Inflammatory macrophage (primary cell): ENCODE measurements at regions not wholly inside any gene's neighbourhood (a gene's known extent, or its start where the extent isn't known, plus 50 kb on each side); places are given as distances from the start of the nearest gene placed in this dataset.

Source experiments
- DNase-seq, 2 donors: peaks; one replicate each; pipeline ENCODE4 v3.0.0-alpha.2; 2020 to 2022

- no peak for DNase-seq
Measured at GRCh38 chr1:216910081-216910840, 187.0 kb upstream of the ESRRG start.

GRCh38 chr1:216908126-216908525, 184.9 kb upstream of the ESRRG start:
- DNase-seq: no peak

GRCh38 chr1:216907100-216907499, 183.9 kb upstream of the ESRRG start:
- no peak for DNase-seq

- DNase-seq: no peak
Measured at GRCh38 chr1:216905781-216906180, 182.6 kb upstream of the ESRRG start.

- DNase-seq: no peak
Measured at GRCh38 chr1:216905137-216905536, 181.9 kb upstream of the ESRRG start.

- no peak for DNase-seq
Measured at GRCh38 chr1:216904471-216904870, 181.2 kb upstream of the ESRRG start.

- DNase-seq: no peak
Measured at GRCh38 chr1:216903382-216903740, 180.1 kb upstream of the ESRRG start.

GRCh38 chr1:216902669-216903381, 179.6 kb upstream of the ESRRG start:
- DNase-seq: no peak

- DNase-seq: no peak
Measured at GRCh38 chr1:216900116-216900620, 176.9 kb upstream of the ESRRG start.

GRCh38 chr1:216898801-216899200, 175.6 kb upstream of the ESRRG start:
- DNase-seq: no peak

- DNase-seq: no peak
Measured at GRCh38 chr1:216896146-216896545, 172.9 kb upstream of the ESRRG start.

- no peak for DNase-seq
Measured at GRCh38 chr1:216894494-216894893, 171.3 kb upstream of the ESRRG start.

- no peak for DNase-seq
Measured at GRCh38 chr1:216892581-216893160, 169.4 kb upstream of the ESRRG start.

GRCh38 chr1:216890871-216891270, 167.6 kb upstream of the ESRRG start:
- no peak for DNase-seq

GRCh38 chr1:216888731-216889130, 165.5 kb upstream of the ESRRG start:
- DNase-seq: no peak

- DNase-seq: no peak
Measured at GRCh38 chr1:216887032-216887431, 163.8 kb upstream of the ESRRG start.

- DNase-seq: no peak
Measured at GRCh38 chr1:216884614-216885229, 161.5 kb upstream of the ESRRG start.

GRCh38 chr1:216883518-216883917, 160.3 kb upstream of the ESRRG start:
- no peak for DNase-seq

GRCh38 chr1:216881695-216882094, 158.5 kb upstream of the ESRRG start:
- no peak for DNase-seq

- DNase-seq: no peak
Measured at GRCh38 chr1:216866714-216867113, 143.5 kb upstream of the ESRRG start.

- DNase-seq: no peak
Measured at GRCh38 chr1:216855810-216856209, 132.6 kb upstream of the ESRRG start.

GRCh38 chr1:216854836-216855484, 131.7 kb upstream of the ESRRG start:
- no peak for DNase-seq

- DNase-seq: no peak
Measured at GRCh38 chr1:216851073-216851472, 127.8 kb upstream of the ESRRG start.
